ENCODE measurements at regions not wholly inside any gene's neighbourhood (a gene's known extent, or its start where the extent isn't known, plus 50 kb on each side); places are given as distances from the start of the nearest gene placed in this dataset.

- Histone ChIP-seq H3K4me3 (no peak overlapping the region), H3K9me3 (no peaks in the 10 kb centered on the region), H3K27me3 (no peaks in the 10 kb centered on the region), H3K27ac (no peak overlapping the region), H3K9ac (ENCODE audit: low read depth in 2 of 2, low read length in 2 of 2) (no peak overlapping the region), H3K4me1 (no peaks in the 10 kb centered on the region), H3K36me3 (no peaks in the 10 kb centered on the region)
- no peak for DNase-seq
- no peak for TF ChIP-seq CTCF (IDR thresholded peaks at IDR 0.05)
- intact Hi-C loops (cut with DNase I), result no loop called here
Measured at GRCh38 chr9:32854271-32854670, 70.9 kb downstream of the TMEM215 start.

GRCh38 chr9:32855752-32856151 is 72.4 kb downstream of the TMEM215 start:
- H3K36me3 ChIP-seq, result no peaks in the 10 kb centered on the region
- H3K4me3 ChIP-seq, result no peak overlapping the region
- intact Hi-C loops (cut with DNase I), result no loop called here
- H3K27ac ChIP-seq, result no peak overlapping the region
- H3K9me3 ChIP-seq, result no peaks in the 10 kb centered on the region
- H3K4me1 ChIP-seq, result no peaks in the 10 kb centered on the region
- no peak for TF ChIP-seq CTCF (IDR thresholded peaks at IDR 0.05)
- H3K27me3 ChIP-seq, result no peaks in the 10 kb centered on the region
- no peak for DNase-seq
- H3K9ac ChIP-seq (ENCODE audit: low read depth in 2 of 2, low read length in 2 of 2), result no peak overlapping the region

GRCh38 chr9:32863291-32863690 is 80.0 kb downstream of the TMEM215 start:
- H3K27ac ChIP-seq, result no peak overlapping the region
- H3K4me3 ChIP-seq, result no peak overlapping the region
- intact Hi-C loops (cut with DNase I), result no loop called here
- H3K9ac ChIP-seq (ENCODE audit: low read depth in 2 of 2, low read length in 2 of 2), result no peak overlapping the region
- H3K9me3 ChIP-seq, result no peaks in the 10 kb centered on the region
- H3K27me3 ChIP-seq, result no peaks in the 10 kb centered on the region
- TF ChIP-seq CTCF (IDR thresholded peaks at IDR 0.05), result no peak
- H3K4me1 ChIP-seq, result no peaks in the 10 kb centered on the region
- no peaks in the 10 kb centered on the region for H3K36me3 ChIP-seq
- DNase-seq, result no peak

GRCh38 chr9:32864971-32865370 is 81.6 kb downstream of the TMEM215 start:
- H3K27me3 ChIP-seq, result no peaks in the 10 kb centered on the region
- no peak overlapping the region for H3K4me3 ChIP-seq
- intact Hi-C loops (cut with DNase I), result no loop called here
- DNase-seq, result no peak
- H3K36me3 ChIP-seq, result no peaks in the 10 kb centered on the region
- no peak overlapping the region for H3K9ac ChIP-seq (ENCODE audit: low read depth in 2 of 2, low read length in 2 of 2)
- no peak overlapping the region for H3K27ac ChIP-seq
- no peak for TF ChIP-seq CTCF (IDR thresholded peaks at IDR 0.05)
- H3K9me3 ChIP-seq, result no peaks in the 10 kb centered on the region
- no peaks in the 10 kb centered on the region for H3K4me1 ChIP-seq

- H3K9ac ChIP-seq (ENCODE audit: low read depth in 2 of 2, low read length in 2 of 2), result no peak overlapping the region
- no peak overlapping the region for H3K27ac ChIP-seq
- no peak overlapping the region for H3K4me3 ChIP-seq
- intact Hi-C loops (cut with DNase I), result no loop called here
- H3K9me3 ChIP-seq, result no peaks in the 10 kb centered on the region
- no peaks in the 10 kb centered on the region for H3K36me3 ChIP-seq
- DNase-seq, result no peak
- H3K4me1 ChIP-seq, result no peaks in the 10 kb centered on the region
- no peaks in the 10 kb centered on the region for H3K27me3 ChIP-seq
- TF ChIP-seq CTCF (IDR thresholded peaks at IDR 0.05), result no peak
Measured at GRCh38 chr9:32866273-32866672, 82.9 kb downstream of the TMEM215 start.

GRCh38 chr9:32867026-32867425 is 83.7 kb downstream of the TMEM215 start:
- Histone ChIP-seq H3K36me3 (no peaks in the 10 kb centered on the region), H3K4me3 (no peak overlapping the region), H3K4me1 (no peaks in the 10 kb centered on the region), H3K9ac (ENCODE audit: low read depth in 2 of 2, low read length in 2 of 2) (no peak overlapping the region), H3K27me3 (no peaks in the 10 kb centered on the region), H3K27ac (no peak overlapping the region), H3K9me3 (no peaks in the 10 kb centered on the region)
- DNase-seq, result no peak
- intact Hi-C loops (cut with DNase I), result no loop called here
- no peak for TF ChIP-seq CTCF (IDR thresholded peaks at IDR 0.05)
